Lower leg skin (tissue), 3 donors: ENCODE measurements at regions not wholly inside any gene's neighbourhood (a gene's known extent, or its start where the extent isn't known, plus 50 kb on each side); places are given as distances from the start of the nearest gene placed in this dataset.

Source experiments
- POLR2A ChIP-seq, 2 donors: fragments of 450-650 bp; IDR thresholded peaks; one replicate each; pipeline ENCODE4 v1.6.1; 2016 to 2017; ENCODE audit warnings: antibody characterized with exemption in 2 of 2, mild to moderate bottlenecking in 1 of 2, moderate library complexity in 1 of 2
- TF ChIP-seq, protein P1 (sequence below), 3 donors: fragments of 450-650 bp; IDR thresholded peaks; one replicate each; pipeline ENCODE4 v1.5.1; 2016; ENCODE audit warnings: antibody characterized with exemption in 3 of 3, mild to moderate bottlenecking in 3 of 3, moderate library complexity in 2 of 3

DNA sequence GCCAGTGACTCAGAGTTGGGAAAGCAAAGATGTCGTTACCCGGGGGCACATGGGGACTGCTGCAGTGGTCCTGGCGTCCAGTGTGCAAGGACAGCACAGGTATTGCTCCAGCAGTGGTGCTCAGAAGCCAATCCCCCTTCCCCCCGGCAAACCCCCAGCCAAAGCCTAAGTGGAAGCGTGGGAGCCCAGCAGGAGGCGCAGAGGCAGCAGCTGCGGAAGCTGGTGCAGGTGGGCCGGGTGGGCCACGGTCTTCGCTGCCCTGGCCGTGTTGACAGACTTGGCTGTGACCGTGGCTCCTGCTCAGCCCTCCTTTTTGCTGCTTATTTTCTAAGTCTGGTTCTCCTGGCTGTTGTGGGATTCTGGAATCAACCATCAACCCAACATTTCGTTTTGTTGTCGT, 369.8 kb upstream of the ST6GAL2 start:
- TF ChIP-seq, protein P1, sequence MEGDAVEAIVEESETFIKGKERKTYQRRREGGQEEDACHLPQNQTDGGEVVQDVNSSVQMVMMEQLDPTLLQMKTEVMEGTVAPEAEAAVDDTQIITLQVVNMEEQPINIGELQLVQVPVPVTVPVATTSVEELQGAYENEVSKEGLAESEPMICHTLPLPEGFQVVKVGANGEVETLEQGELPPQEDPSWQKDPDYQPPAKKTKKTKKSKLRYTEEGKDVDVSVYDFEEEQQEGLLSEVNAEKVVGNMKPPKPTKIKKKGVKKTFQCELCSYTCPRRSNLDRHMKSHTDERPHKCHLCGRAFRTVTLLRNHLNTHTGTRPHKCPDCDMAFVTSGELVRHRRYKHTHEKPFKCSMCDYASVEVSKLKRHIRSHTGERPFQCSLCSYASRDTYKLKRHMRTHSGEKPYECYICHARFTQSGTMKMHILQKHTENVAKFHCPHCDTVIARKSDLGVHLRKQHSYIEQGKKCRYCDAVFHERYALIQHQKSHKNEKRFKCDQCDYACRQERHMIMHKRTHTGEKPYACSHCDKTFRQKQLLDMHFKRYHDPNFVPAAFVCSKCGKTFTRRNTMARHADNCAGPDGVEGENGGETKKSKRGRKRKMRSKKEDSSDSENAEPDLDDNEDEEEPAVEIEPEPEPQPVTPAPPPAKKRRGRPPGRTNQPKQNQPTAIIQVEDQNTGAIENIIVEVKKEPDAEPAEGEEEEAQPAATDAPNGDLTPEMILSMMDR (IDR thresholded peaks at IDR 0.05), result no peak
- no peak for TF ChIP-seq POLR2A (IDR thresholded peaks at IDR 0.05)
